ENCODE measurements at regions not wholly inside any gene's neighbourhood (a gene's known extent, or its start where the extent isn't known, plus 50 kb on each side); places are given as distances from the start of the nearest gene placed in this dataset.

DNA sequence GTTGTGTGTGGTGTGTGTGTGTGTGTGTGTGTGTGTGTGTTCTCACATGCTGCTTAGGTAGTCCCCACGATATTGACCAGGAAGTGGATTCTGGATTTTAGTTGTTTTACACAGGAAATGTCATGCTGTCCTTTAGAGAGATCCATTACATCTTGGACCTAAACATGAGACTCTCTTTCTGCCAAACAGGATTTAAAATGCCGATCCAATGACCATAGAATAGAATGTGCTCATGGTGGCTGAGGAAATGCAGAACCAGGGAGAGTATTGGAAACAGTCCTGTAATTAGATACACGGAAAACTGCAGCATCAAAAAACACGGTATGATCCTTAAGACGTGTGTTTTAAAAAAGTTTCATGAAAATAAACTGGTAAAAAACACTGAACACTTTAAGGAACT is 347.8 kb upstream of the FRG1 start:
- DNase-seq (ENCODE audit: low read depth in 2 of 2), result no peak
- Histone ChIP-seq H3K27me3 (ENCODE audit: control insufficient read depth, insufficient read depth, low read length) (no peaks in the 10 kb centered on the region), H3K4me3 (replicated peaks in 1 of 4; ENCODE audit: control extremely low read depth in 1 of 4, insufficient read depth in 1 of 4, low read depth in 3 of 4, low read length in 4 of 4) (no peak overlapping the region), H3K9ac (ENCODE audit: insufficient read depth, low read length) (no peak overlapping the region), H3K79me2 (ENCODE audit: control insufficient read depth, insufficient read depth, low read length) (no peaks in the 10 kb centered on the region), H3K4me1 (ENCODE audit: control insufficient read depth, extremely low read depth, insufficient read depth, low read length) (no peaks in the 10 kb centered on the region), H4K20me1 (ENCODE audit: control insufficient read depth, extremely low read depth, insufficient read depth, low read length) (no peaks in the 10 kb centered on the region), H3K9me3 (ENCODE audit: control insufficient read depth, insufficient read depth, low read depth, low read length) (no peaks in the 10 kb centered on the region), H3K36me3 (ENCODE audit: control insufficient read depth, insufficient read depth, low read length) (no peaks in the 10 kb centered on the region), H2AFZ (ENCODE audit: low read length) (no peak overlapping the region), H3K27ac (ENCODE audit: insufficient read depth, low read length) (no peak overlapping the region), H3K4me2 (ENCODE audit: extremely low read depth, insufficient read depth, low read length) (no peak overlapping the region)
- TF ChIP-seq, protein P1, sequence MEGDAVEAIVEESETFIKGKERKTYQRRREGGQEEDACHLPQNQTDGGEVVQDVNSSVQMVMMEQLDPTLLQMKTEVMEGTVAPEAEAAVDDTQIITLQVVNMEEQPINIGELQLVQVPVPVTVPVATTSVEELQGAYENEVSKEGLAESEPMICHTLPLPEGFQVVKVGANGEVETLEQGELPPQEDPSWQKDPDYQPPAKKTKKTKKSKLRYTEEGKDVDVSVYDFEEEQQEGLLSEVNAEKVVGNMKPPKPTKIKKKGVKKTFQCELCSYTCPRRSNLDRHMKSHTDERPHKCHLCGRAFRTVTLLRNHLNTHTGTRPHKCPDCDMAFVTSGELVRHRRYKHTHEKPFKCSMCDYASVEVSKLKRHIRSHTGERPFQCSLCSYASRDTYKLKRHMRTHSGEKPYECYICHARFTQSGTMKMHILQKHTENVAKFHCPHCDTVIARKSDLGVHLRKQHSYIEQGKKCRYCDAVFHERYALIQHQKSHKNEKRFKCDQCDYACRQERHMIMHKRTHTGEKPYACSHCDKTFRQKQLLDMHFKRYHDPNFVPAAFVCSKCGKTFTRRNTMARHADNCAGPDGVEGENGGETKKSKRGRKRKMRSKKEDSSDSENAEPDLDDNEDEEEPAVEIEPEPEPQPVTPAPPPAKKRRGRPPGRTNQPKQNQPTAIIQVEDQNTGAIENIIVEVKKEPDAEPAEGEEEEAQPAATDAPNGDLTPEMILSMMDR (conservative IDR thresholded peaks at IDR 0.05 in 1 of 2, IDR thresholded peaks at IDR 0.05 in 1 of 2; ENCODE audit: low read depth in 1 of 2, low read length in 2 of 2), result no peak
- no peak for TF ChIP-seq EZH2 (IDR thresholded peaks at IDR 0.05; ENCODE audit: low read length, missing control alignments)

DNA sequence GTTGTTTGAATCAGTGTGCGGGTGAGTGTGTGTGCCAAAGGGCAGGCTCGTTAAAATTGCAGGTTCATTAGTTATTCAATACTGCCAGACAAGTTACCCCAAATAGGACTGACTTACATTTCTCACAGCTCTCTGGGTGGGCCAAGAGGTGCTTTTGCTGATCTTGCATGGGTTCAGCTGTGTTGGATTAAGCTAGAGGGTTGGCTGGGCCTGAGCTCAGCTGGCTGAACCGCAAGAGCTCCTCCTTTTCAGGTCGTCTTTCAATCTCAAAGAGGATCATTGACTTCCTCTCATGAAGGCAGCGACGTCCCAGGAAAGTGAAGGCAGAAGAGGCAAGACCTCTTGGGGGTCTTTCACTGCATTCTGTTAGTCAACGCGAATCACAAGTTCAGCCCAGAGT is 343.3 kb upstream of the FRG1 start:
- Histone ChIP-seq H3K9ac (ENCODE audit: insufficient read depth, low read length) (no peak overlapping the region), H3K36me3 (ENCODE audit: control insufficient read depth, insufficient read depth, low read length) (no peaks in the 10 kb centered on the region), H2AFZ (ENCODE audit: low read length) (no peak overlapping the region), H3K27ac (ENCODE audit: insufficient read depth, low read length) (no peak overlapping the region), H3K79me2 (ENCODE audit: control insufficient read depth, insufficient read depth, low read length) (no peaks in the 10 kb centered on the region), H3K4me2 (ENCODE audit: extremely low read depth, insufficient read depth, low read length) (no peak overlapping the region), H3K4me3 (replicated peaks in 1 of 4; ENCODE audit: control extremely low read depth in 1 of 4, insufficient read depth in 1 of 4, low read depth in 3 of 4, low read length in 4 of 4) (no peak overlapping the region), H3K4me1 (ENCODE audit: control insufficient read depth, extremely low read depth, insufficient read depth, low read length) (no peaks in the 10 kb centered on the region), H3K27me3 (ENCODE audit: control insufficient read depth, insufficient read depth, low read length) (no peaks in the 10 kb centered on the region), H4K20me1 (ENCODE audit: control insufficient read depth, extremely low read depth, insufficient read depth, low read length) (no peaks in the 10 kb centered on the region), H3K9me3 (ENCODE audit: control insufficient read depth, insufficient read depth, low read depth, low read length) (no peaks in the 10 kb centered on the region)
- no peak for DNase-seq (ENCODE audit: low read depth in 2 of 2)
- TF ChIP-seq, protein P1 (conservative IDR thresholded peaks at IDR 0.05 in 1 of 2, IDR thresholded peaks at IDR 0.05 in 1 of 2; ENCODE audit: low read depth in 1 of 2, low read length in 2 of 2), result no peak
- no peak for TF ChIP-seq EZH2 (IDR thresholded peaks at IDR 0.05; ENCODE audit: low read length, missing control alignments)

DNA sequence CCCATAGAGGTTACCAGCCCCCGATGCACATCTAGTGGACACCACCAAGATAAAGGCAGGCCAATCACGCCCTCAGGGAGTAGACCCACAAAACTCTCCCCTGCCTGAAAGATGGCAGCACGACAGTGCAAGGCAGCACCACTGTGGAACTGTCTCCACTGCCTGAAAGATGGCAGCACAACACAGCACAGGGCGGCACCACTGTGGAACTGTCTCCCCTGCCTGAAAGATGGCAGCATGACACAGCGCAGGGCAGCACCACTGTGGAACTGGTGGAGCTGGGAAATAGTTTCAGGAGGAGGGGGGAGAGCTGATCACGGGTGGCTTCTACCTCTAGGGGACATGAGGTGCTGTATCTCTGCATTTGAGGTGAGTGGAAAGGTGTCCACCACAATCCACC is 340.4 kb upstream of the FRG1 start:
- no peak overlapping the region for H3K9ac ChIP-seq (ENCODE audit: insufficient read depth, low read length)
- H3K4me2 ChIP-seq (ENCODE audit: extremely low read depth, insufficient read depth, low read length), result no peak overlapping the region
- no peaks in the 10 kb centered on the region for H4K20me1 ChIP-seq (ENCODE audit: control insufficient read depth, extremely low read depth, insufficient read depth, low read length)
- H3K27me3 ChIP-seq (ENCODE audit: control insufficient read depth, insufficient read depth, low read length), result no peaks in the 10 kb centered on the region
- TF ChIP-seq, protein P1 (conservative IDR thresholded peaks at IDR 0.05 in 1 of 2, IDR thresholded peaks at IDR 0.05 in 1 of 2; ENCODE audit: low read depth in 1 of 2, low read length in 2 of 2), result no peak
- no peak for TF ChIP-seq EZH2 (IDR thresholded peaks at IDR 0.05; ENCODE audit: low read length, missing control alignments)
- no peaks in the 10 kb centered on the region for H3K79me2 ChIP-seq (ENCODE audit: control insufficient read depth, insufficient read depth, low read length)
- H3K4me3 ChIP-seq (replicated peaks in 1 of 4; ENCODE audit: control extremely low read depth in 1 of 4, insufficient read depth in 1 of 4, low read depth in 3 of 4, low read length in 4 of 4), result no peak overlapping the region
- H3K9me3 ChIP-seq (ENCODE audit: control insufficient read depth, insufficient read depth, low read depth, low read length), result no peaks in the 10 kb centered on the region
- no peaks in the 10 kb centered on the region for H3K36me3 ChIP-seq (ENCODE audit: control insufficient read depth, insufficient read depth, low read length)
- no peak overlapping the region for H2AFZ ChIP-seq (ENCODE audit: low read length)
- H3K27ac ChIP-seq (ENCODE audit: insufficient read depth, low read length), result no peak overlapping the region
- DNase-seq (ENCODE audit: low read depth in 2 of 2), result no peak
- H3K4me1 ChIP-seq (ENCODE audit: control insufficient read depth, extremely low read depth, insufficient read depth, low read length), result no peaks in the 10 kb centered on the region

Measured in fibroblast of lung (primary cell).